Activated T-cell treated with anti-CD3 and anti-CD28 coated beads, Interleukin-2, amount 50 U/mL, for 72 hours (primary cell): ENCODE measurements at regions not wholly inside any gene's neighbourhood (a gene's known extent, or its start where the extent isn't known, plus 50 kb on each side); places are given as distances from the start of the nearest gene placed in this dataset.

Source experiments
- ATAC-seq, 2 donors: fragments of 150-1000 bp; cut with Tn5 transposase; replicated peaks in 1 of 2; 2 replicates each; pipeline ENCODE4 v1.10.0; 2021; ENCODE audit warnings: moderate library complexity in 2 of 2, mild to moderate bottlenecking in 1 of 2
- DNase-seq, 2 donors: peaks; one replicate each; pipeline ENCODE4 v3.0.0; 2021 to 2022; ENCODE audit warnings: mixed read lengths in 1 of 2
- H3K27ac Mint-ChIP-seq: one replicate; pipeline ENCODE4 v1.8.0; 2022; ENCODE audit warnings: mild to moderate bottlenecking, moderate library complexity, mixed read lengths
- H3K27me3 Mint-ChIP-seq: one replicate; pipeline ENCODE4 v1.8.0; 2022; ENCODE audit warnings: low read depth, mixed read lengths
- H3K36me3 Mint-ChIP-seq, 2 donors: one replicate each; pipeline ENCODE4 v1.8.0; 2022; ENCODE audit warnings: mixed read lengths in 2 of 2, mild to moderate bottlenecking in 1 of 2; ENCODE audit not compliant: insufficient read depth in 2 of 2
- H3K4me1 Mint-ChIP-seq: one replicate; pipeline ENCODE4 v1.8.0; 2022; ENCODE audit warnings: low read depth, mixed read lengths
- H3K4me3 Mint-ChIP-seq, 2 donors: one replicate each; pipeline ENCODE4 v1.8.0; 2022; ENCODE audit warnings: mild to moderate bottlenecking in 2 of 2, mixed read lengths in 2 of 2, moderate library complexity in 2 of 2
- H3K9me3 Mint-ChIP-seq, 2 donors: one replicate each; pipeline ENCODE4 v1.8.0; 2022; ENCODE audit warnings: mixed read lengths in 2 of 2

GRCh38 chr19:28396287-28396831 is 816.6 kb downstream of the UQCRFS1 start:
- H3K36me3 Mint-ChIP-seq: peaks cover 0 to 2% of the 10 kb centered on the region in 2 donors
- no peaks in the 10 kb centered on the region for H3K27me3 Mint-ChIP-seq
- peaks cover 3% of the 10 kb centered on the region in 2 donors for H3K9me3 Mint-ChIP-seq
- DNase-seq: no peak
- peaks cover 5% of the 10 kb centered on the region for H3K4me1 Mint-ChIP-seq
- no peak overlapping the region for H3K4me3 Mint-ChIP-seq
- no peak overlapping the region for H3K27ac Mint-ChIP-seq
- ATAC-seq: no peak

GRCh38 chr19:28394725-28395124 is 818.2 kb downstream of the UQCRFS1 start:
- no peak for ATAC-seq
- H3K9me3 Mint-ChIP-seq: peaks cover 3% of the 10 kb centered on the region in 2 donors
- peaks cover 5% of the 10 kb centered on the region for H3K4me1 Mint-ChIP-seq
- DNase-seq: no peak
- no peaks in the 10 kb centered on the region for H3K27me3 Mint-ChIP-seq
- H3K36me3 Mint-ChIP-seq: peaks cover 0 to 2% of the 10 kb centered on the region in 2 donors
- H3K4me3 Mint-ChIP-seq: no peak overlapping the region
- no peak overlapping the region for H3K27ac Mint-ChIP-seq

GRCh38 chr19:28393574-28394336 is 819.2 kb downstream of the UQCRFS1 start:
- peaks cover 5% of the 10 kb centered on the region for H3K4me1 Mint-ChIP-seq
- DNase-seq: no peak

GRCh38 chr19:28388988-28389387 is 824.0 kb downstream of the UQCRFS1 start:
- H3K9me3 Mint-ChIP-seq: peaks cover 8 to 11% of the 10 kb centered on the region in 2 donors
- H3K4me1 Mint-ChIP-seq: peaks cover 5% of the 10 kb centered on the region
- no peak for ATAC-seq
- H3K36me3 Mint-ChIP-seq: no peaks in the 10 kb centered on the region
- no peaks in the 10 kb centered on the region for H3K27me3 Mint-ChIP-seq
- DNase-seq: no peak
- no peak overlapping the region for H3K4me3 Mint-ChIP-seq
- H3K27ac Mint-ChIP-seq: no peak overlapping the region

More at GRCh38 chr19:28393574-28394336, 819.2 kb downstream of the UQCRFS1 start:
- H3K36me3 Mint-ChIP-seq: no peaks in the 10 kb centered on the region
- H3K4me3 Mint-ChIP-seq: peak overlapping the region; percentile 7 to 27
- H3K27ac Mint-ChIP-seq: no peak overlapping the region
- no peaks in the 10 kb centered on the region for H3K9me3 Mint-ChIP-seq
- ATAC-seq: no peak
- H3K27me3 Mint-ChIP-seq: no peaks in the 10 kb centered on the region

GRCh38 chr19:28387507-28387906 is 825.4 kb downstream of the UQCRFS1 start:
- ATAC-seq (no peak), DNase-seq (no peak)
- Mint-ChIP-seq H3K27ac (no peak overlapping the region), H3K4me3 (no peak overlapping the region), H3K27me3 (no peaks in the 10 kb centered on the region), H3K9me3 (peaks cover 8 to 11% of the 10 kb centered on the region in 2 donors), H3K36me3 (no peaks in the 10 kb centered on the region), H3K4me1 (no peaks in the 10 kb centered on the region)

GRCh38 chr19:28386470-28386869 is 826.5 kb downstream of the UQCRFS1 start:
- no peak overlapping the region for H3K27ac Mint-ChIP-seq
- no peaks in the 10 kb centered on the region for H3K4me1 Mint-ChIP-seq

GRCh38 chr19:28386066-28386465 is 826.9 kb downstream of the UQCRFS1 start:
- ATAC-seq (no peak), DNase-seq (no peak)
- no peak overlapping the region for H3K27ac Mint-ChIP-seq
- H3K4me3 Mint-ChIP-seq: no peak overlapping the region
- no peaks in the 10 kb centered on the region for H3K27me3 Mint-ChIP-seq
- H3K36me3 Mint-ChIP-seq: no peaks in the 10 kb centered on the region
- peaks cover 8 to 11% of the 10 kb centered on the region in 2 donors for H3K9me3 Mint-ChIP-seq
- H3K4me1 Mint-ChIP-seq: no peaks in the 10 kb centered on the region

More at GRCh38 chr19:28386470-28386869, 826.5 kb downstream of the UQCRFS1 start:
- Mint-ChIP-seq H3K9me3 (peaks cover 8 to 11% of the 10 kb centered on the region in 2 donors), H3K27me3 (no peaks in the 10 kb centered on the region), H3K4me3 (no peak overlapping the region), H3K36me3 (no peaks in the 10 kb centered on the region)
- DNase-seq (no peak), ATAC-seq (no peak)

GRCh38 chr19:28377077-28377476 is 835.9 kb downstream of the UQCRFS1 start:
- no peak overlapping the region for H3K27ac Mint-ChIP-seq
- H3K9me3 Mint-ChIP-seq: peaks cover 4% of the 10 kb centered on the region in 2 donors
- ATAC-seq: no peak
- no peak for DNase-seq
- H3K4me3 Mint-ChIP-seq: no peak overlapping the region
- no peaks in the 10 kb centered on the region for H3K36me3 Mint-ChIP-seq
- H3K4me1 Mint-ChIP-seq: no peaks in the 10 kb centered on the region
- no peaks in the 10 kb centered on the region for H3K27me3 Mint-ChIP-seq

- H3K4me1 Mint-ChIP-seq: no peaks in the 10 kb centered on the region
- no peaks in the 10 kb centered on the region for H3K27me3 Mint-ChIP-seq
- DNase-seq: no peak
- ATAC-seq: no peak
- no peak overlapping the region for H3K4me3 Mint-ChIP-seq
- H3K27ac Mint-ChIP-seq: no peak overlapping the region
- peaks cover 9 to 11% of the 10 kb centered on the region in 2 donors for H3K9me3 Mint-ChIP-seq
- no peaks in the 10 kb centered on the region for H3K36me3 Mint-ChIP-seq
These were observed 838.0 kb downstream of the UQCRFS1 start for GRCh38 chr19:28374971-28375370.

GRCh38 chr19:28372576-28373247 is 840.2 kb downstream of the UQCRFS1 start:
- Mint-ChIP-seq H3K27ac (no peak overlapping the region), H3K4me3 (no peak overlapping the region), H3K4me1 (no peaks in the 10 kb centered on the region), H3K9me3 (peaks cover 7 to 9% of the 10 kb centered on the region in 2 donors), H3K27me3 (no peaks in the 10 kb centered on the region), H3K36me3 (no peaks in the 10 kb centered on the region)
- ATAC-seq (no peak), DNase-seq (no peak)

GRCh38 chr19:28367146-28367545 is 845.8 kb downstream of the UQCRFS1 start:
- Mint-ChIP-seq H3K27ac (no peak overlapping the region), H3K27me3 (no peaks in the 10 kb centered on the region), H3K9me3 (peaks cover 7 to 16% of the 10 kb centered on the region in 2 donors), H3K4me1 (no peaks in the 10 kb centered on the region), H3K36me3 (peaks cover 0 to 3% of the 10 kb centered on the region in 2 donors), H3K4me3 (no peak overlapping the region)
- no peak for ATAC-seq
- DNase-seq: no peak

- ATAC-seq (no peak), DNase-seq (no peak)
- H3K27me3 Mint-ChIP-seq: no peaks in the 10 kb centered on the region
- H3K36me3 Mint-ChIP-seq: peaks cover 0 to 3% of the 10 kb centered on the region in 2 donors
- no peak overlapping the region for H3K4me3 Mint-ChIP-seq
- H3K9me3 Mint-ChIP-seq: peaks cover 2 to 9% of the 10 kb centered on the region in 2 donors
- no peak overlapping the region for H3K27ac Mint-ChIP-seq
- H3K4me1 Mint-ChIP-seq: no peaks in the 10 kb centered on the region
These were observed 849.7 kb downstream of the UQCRFS1 start for GRCh38 chr19:28363254-28363653.
